Esophagus muscularis mucosa (tissue), 4 donors: ENCODE measurements at regions not wholly inside any gene's neighbourhood (a gene's known extent, or its start where the extent isn't known, plus 50 kb on each side); places are given as distances from the start of the nearest gene placed in this dataset.
"Not testable (repeated sequence)": the region's sequence is repeated elsewhere in the genome, so short reads cannot be mapped to it uniquely, and the experiment has no call there.

ENCODE experiments used
- CTCF ChIP-seq, 3 experiments: fragments of 200-600 bp in 2 of 3; fragments of 450-650 bp in 1 of 3; sonication (generic) in 2 of 3; IDR thresholded peaks; one replicate each; pipeline ENCODE4 v1.5.1; 2017 to 2019; ENCODE audit warnings: antibody characterized with exemption in 3 of 3, mild to moderate bottlenecking in 2 of 3, moderate library complexity in 1 of 3
- EP300 ChIP-seq: sonication (generic); formaldehyde crosslinking; IDR thresholded peaks from one replicate; pipeline ENCODE4 v1.6.1; 2017; ENCODE audit warnings: antibody characterized with exemption
- POLR2A ChIP-seq: fragments of 450-650 bp; IDR thresholded peaks from one replicate; pipeline ENCODE4 v1.6.1; 2017; ENCODE audit warnings: antibody characterized with exemption, moderate library complexity, mild to moderate bottlenecking, low read depth
- POLR2AphosphoS5 ChIP-seq, 2 donors: sonication (generic); formaldehyde crosslinking; IDR thresholded peaks; one replicate each; pipeline ENCODE4 v1.6.1; 2017; ENCODE audit warnings: antibody characterized with exemption in 2 of 2

- TF ChIP-seq CTCF (IDR thresholded peaks at IDR 0.05); EP300; POLR2A; POLR2AphosphoS5 (IDR thresholded peaks at IDR 0.05): not testable (repeated sequence)
Measured at GRCh38 chr1:121086249-121086648, 97.9 kb downstream of the FAM72B start.
